Mesendoderm (in vitro differentiated cells): ENCODE measurements at regions not wholly inside any gene's neighbourhood (a gene's known extent, or its start where the extent isn't known, plus 50 kb on each side); places are given as distances from the start of the nearest gene placed in this dataset. TPM values are rescaled to one million over a fixed set of nuclear protein-coding genes. Genes with fewer than 3 reads are reported as not detected.

Experiments
- small RNA-seq: library from polyadenylated mRNA; stranded (forward); fragments of <200 nt; extraction: miRNeasy Mini kit (QIAGEN cat#:217004); gene quantifications from one replicate; pipeline ENCODE3, GENCODE V24; 2013; ENCODE audit not compliant: insufficient read depth

Small RNAs in the stretch of these regions (small RNA-seq; reads per million reads assigned to genes)
- not detected for gene RN7SL702P
